HCT116 (cell line): ENCODE measurements at regions not wholly inside any gene's neighbourhood (a gene's known extent, or its start where the extent isn't known, plus 50 kb on each side); places are given as distances from the start of the nearest gene placed in this dataset.

Experiments used
- ATAC-seq: fragments of 200-7000 bp; cut with Tn5 transposase; 2 replicates; pipeline ENCODE4 v1.9.1; 2020; ENCODE audit warnings: mild to moderate bottlenecking, moderate library complexity
- BruUV-seq: library from RNA; stranded (reverse); fragments of 400-500 nt; replicated peaks from 2 replicates; lab custom pipeline; 2021; lab: Mats Ljungman, UMichigan
- CTCF ChIA-PET: fragments of 300-600 bp; sonication (Branson Sonifier 250); formaldehyde crosslinking; loops from one replicate; lab custom pipeline; 2021; ENCODE audit warnings: antibody characterized with exemption; lab: Charles Lee
- POLR2A ChIA-PET: fragments of 300-600, 350-600 bp; sonication (Branson Sonifier 250); formaldehyde crosslinking; loops from one replicate; lab custom pipeline; 2021; ENCODE audit warnings: antibody characterized with exemption; lab: Charles Lee
- RAD21 ChIA-PET, 2 experiments: fragments of 300-600 bp; sonication (Branson Sonifier 250); formaldehyde crosslinking; loops; one replicate each; lab custom pipeline; 2023; ENCODE audit warnings: low total read pairs in 2 of 2; ENCODE audit not compliant: uncharacterized antibody in 2 of 2, unreplicated experiment in 2 of 2, low non-redundant PET in 1 of 2; lab: Charles Lee
- DNase-seq: peaks from one replicate; pipeline ENCODE4 v3.0.0-alpha.2; 2010; ENCODE audit warnings: low read depth, low spot score
- H2AFZ ChIP-seq: fragments of 200-600 bp; shearing (Covaris generic), sonication (generic); 2 replicates; pipeline ENCODE4 v1.6.1; 2017; ENCODE audit warnings: low read depth, mixed run types, mixed read lengths, antibody characterized with exemption, low read length; ENCODE audit not compliant: poor library complexity, severe bottlenecking
- H3K27ac ChIP-seq: 2 replicates; pipeline ENCODE4 v1.5.1; 2012; ENCODE audit warnings: low read depth, low read length
- H3K27me3 ChIP-seq: fragments of 200-600 bp; sonication (generic); 2 replicates; pipeline ENCODE4 v1.6.1; 2016; ENCODE audit warnings: mixed run types, low read length, mixed read lengths; ENCODE audit not compliant: insufficient read depth
- H3K36me3 ChIP-seq, 2 experiments: fragments of 200-500 bp in 1 of 2; fragments of 200-600 bp in 1 of 2; sonication (Bioruptor generic) in 1 of 2; sonication (generic) in 1 of 2; 2 replicates each; pipeline versions ENCODE4 v1.5.1 to v1.6.1; 2014 to 2016; ENCODE audit warnings: low read length in 2 of 2, inconsistent platforms in 1 of 2, mixed read lengths in 1 of 2, mixed run types in 1 of 2; ENCODE audit not compliant: insufficient read depth in 2 of 2, control insufficient read depth in 1 of 2
- H3K4me1 ChIP-seq, 2 experiments: fragments of 200-600 bp in 1 of 2; sonication (generic) in 1 of 2; 2 replicates each; pipeline versions ENCODE4 v1.5.1 to v1.6.1; 2012 to 2017; ENCODE audit warnings: low read length in 2 of 2, inconsistent platforms in 1 of 2, mild to moderate bottlenecking in 1 of 2, mixed read lengths in 1 of 2, mixed run types in 1 of 2, moderate library complexity in 1 of 2; ENCODE audit not compliant: insufficient read depth in 2 of 2, control insufficient read depth in 1 of 2
- H3K4me2 ChIP-seq: fragments of 200-600 bp; sonication (generic); 2 replicates; pipeline ENCODE4 v1.6.1; 2017; ENCODE audit warnings: mixed run types, low read length, mixed read lengths
- H3K4me3 ChIP-seq, 2 experiments: fragments of 200-600 bp in 1 of 2; sonication (generic) in 1 of 2; replicated peaks in 1 of 2; 2 replicates each; pipeline ENCODE4 v1.5.1; 2011 to 2016; ENCODE audit warnings: low read length in 2 of 2, control low read depth in 1 of 2, low read depth in 1 of 2, mild to moderate bottlenecking in 1 of 2, mixed read lengths in 1 of 2, mixed run types in 1 of 2
- H3K79me2 ChIP-seq: fragments of 200-600 bp; sonication (generic); 2 replicates; pipeline ENCODE4 v1.6.1; 2017; ENCODE audit warnings: mild to moderate bottlenecking, mixed run types, low read length, moderate library complexity, mixed read lengths; ENCODE audit not compliant: insufficient read depth
- H3K9ac ChIP-seq: fragments of 200-600 bp; sonication (generic); 2 replicates; pipeline ENCODE4 v1.6.1; 2016; ENCODE audit warnings: low read length, mixed read lengths
- H3K9me2 ChIP-seq: fragments of 200-600 bp; sonication (generic), shearing (Covaris generic); 2 replicates; pipeline ENCODE4 v1.6.1; 2017; ENCODE audit warnings: mixed run types, mild to moderate bottlenecking, moderate library complexity; ENCODE audit not compliant: insufficient read depth
- H3K9me3 ChIP-seq, 2 experiments: fragments of 200-500 bp in 1 of 2; fragments of 200-600 bp in 1 of 2; sonication (Bioruptor generic) in 1 of 2; sonication (generic) in 1 of 2; 2 replicates each; pipeline ENCODE4 v1.6.1; 2014 to 2017; ENCODE audit warnings: low read length in 2 of 2, mixed read lengths in 2 of 2, inconsistent platforms in 1 of 2, low read depth in 1 of 2, mild to moderate bottlenecking in 1 of 2, mixed run types in 1 of 2, moderate library complexity in 1 of 2; ENCODE audit not compliant: control insufficient read depth in 1 of 2, insufficient read depth in 1 of 2
- H4K20me1 ChIP-seq: fragments of 200-600 bp; sonication (generic), shearing (Covaris generic); 2 replicates; pipeline ENCODE4 v1.6.1; 2017; ENCODE audit warnings: mixed run types, mild to moderate bottlenecking, moderate library complexity; ENCODE audit not compliant: insufficient read depth
- ATF3 ChIP-seq: IDR thresholded peaks from 2 replicates; pipeline ENCODE4 v1.6.1; 2012
- CEBPB ChIP-seq: IDR thresholded peaks from 2 replicates; pipeline ENCODE4 v1.6.1; 2012; ENCODE audit warnings: low read depth
- EGR1 ChIP-seq: IDR thresholded peaks from 2 replicates; pipeline ENCODE4 v1.6.1; 2012; ENCODE audit warnings: low read depth
- ELF1 ChIP-seq: IDR thresholded peaks from 2 replicates; pipeline ENCODE4 v1.6.1; 2012; ENCODE audit warnings: low read depth, borderline replicate concordance
- EZH2 ChIP-seq: fragments of 200-600 bp; sonication (generic); IDR thresholded peaks from 2 replicates; pipeline ENCODE4 v1.6.1; 2017; ENCODE audit warnings: antibody characterized with exemption, mixed run types
- EZH2phosphoT487 ChIP-seq: fragments of 200-600 bp; IDR thresholded peaks from 2 replicates; pipeline ENCODE4 v1.6.1; 2018; ENCODE audit warnings: antibody characterized with exemption, borderline replicate concordance
- FOSL1 ChIP-seq: IDR thresholded peaks from 2 replicates; pipeline ENCODE4 v1.6.1; 2012; ENCODE audit warnings: low read depth
- JUND ChIP-seq: IDR thresholded peaks from 2 replicates; pipeline ENCODE4 v1.6.1; 2012
- POLR2A ChIP-seq: IDR thresholded peaks from 2 replicates; pipeline ENCODE4 v1.7.0; 2011; ENCODE audit warnings: borderline replicate concordance; ENCODE audit not compliant: insufficient read depth, insufficient read length; ENCODE audit errors: extremely low read depth
- POLR2AphosphoS5 ChIP-seq: IDR thresholded peaks from 2 replicates; pipeline ENCODE4 v1.6.1; 2011; ENCODE audit warnings: mild to moderate bottlenecking, low read depth, low read length, moderate library complexity
- RAD21 ChIP-seq: IDR thresholded peaks from 2 replicates; pipeline ENCODE4 v1.6.1; 2012; ENCODE audit warnings: low read depth, mild to moderate bottlenecking
- REST ChIP-seq: IDR thresholded peaks from 2 replicates; pipeline ENCODE4 v1.6.1; 2012; ENCODE audit warnings: low read depth
- SP1 ChIP-seq: IDR thresholded peaks from 2 replicates; pipeline ENCODE4 v1.6.1; 2012; ENCODE audit warnings: low read depth
- SRF ChIP-seq: IDR thresholded peaks from 2 replicates; pipeline ENCODE4 v1.6.1; 2012; ENCODE audit warnings: low read depth
- YY1 ChIP-seq: IDR thresholded peaks from 2 replicates; pipeline ENCODE4 v1.6.1; 2011; ENCODE audit warnings: low read length, low read depth, moderate library complexity, mild to moderate bottlenecking; ENCODE audit not compliant: insufficient replicate concordance; ENCODE audit errors: extremely low read depth
- intact Hi-C: fragments of 100-400 bp; cut with micrococcal nuclease; formaldehyde crosslinking; loops from 2 replicates; pipeline ENCODE4 v1.10.0; 2022

DNA sequence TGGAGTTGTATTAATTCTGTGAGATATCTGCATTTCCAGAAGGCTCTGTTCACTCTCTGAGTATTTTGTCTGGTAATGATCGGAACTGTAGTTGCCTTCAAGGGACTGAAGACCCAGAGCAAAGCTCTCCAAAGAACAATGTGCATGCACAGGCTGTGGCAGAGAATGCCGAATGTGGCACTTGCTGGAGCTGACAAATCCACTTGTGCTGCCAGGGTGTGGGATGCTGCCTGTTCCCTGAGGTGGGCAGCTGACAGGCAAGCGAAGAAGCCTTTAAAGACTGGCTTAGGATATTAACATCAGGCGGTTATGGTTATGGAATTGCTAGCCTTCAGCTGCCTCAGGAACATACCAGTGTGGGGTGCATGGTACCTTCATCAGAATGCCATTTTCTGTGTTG is 419.9 kb upstream of the ATP2B1 start:
- Histone ChIP-seq H3K4me2 (no peak overlapping the region), H3K4me3 (no peak overlapping the region), H3K4me1 (no peaks in the 10 kb centered on the region), H4K20me1 (no peaks in the 10 kb centered on the region), H3K36me3 (no peaks in the 10 kb centered on the region), H3K9ac (no peak overlapping the region), H2AFZ (no peak overlapping the region), H3K9me2 (no peaks in the 10 kb centered on the region), H3K9me3 (no peaks in the 10 kb centered on the region), H3K27me3 (no peaks in the 10 kb centered on the region), H3K27ac (no peak overlapping the region), H3K79me2 (no peaks in the 10 kb centered on the region)
- no peak for TF ChIP-seq POLR2A
- TF ChIP-seq EZH2phosphoT487, result no peak
- TF ChIP-seq EGR1, result no peak
- TF ChIP-seq POLR2AphosphoS5, result no peak
- RAD21 ChIA-PET, result no interaction called here
- intact Hi-C loops, result no loop called here
- DNase-seq, result no peak
- CTCF ChIA-PET, result interaction anchor here (1.6 kb wide), 1 partner anchor 26 kb away, joined by 4 read pairs; no protein-coding TSS in a partner anchor
- no peak for ATAC-seq
- POLR2A ChIA-PET, result no interaction called here
- BruUV-seq, result no TSS peak

- Histone ChIP-seq H3K4me2 (no peak overlapping the region), H3K27ac (no peak overlapping the region), H3K4me3 (no peak overlapping the region), H2AFZ (no peak overlapping the region)
- RAD21 ChIA-PET, result no interaction called here
- ATAC-seq, result no peak
- POLR2A ChIA-PET, result no interaction called here
- TF ChIP-seq JUND (no peak), POLR2A (no peak), REST (no peak), ATF3 (no peak), YY1 (no peak), CEBPB (no peak), RAD21 (no peak), SP1 (no peak), EZH2 (no peak), FOSL1 (no peak), EGR1 (no peak), SRF (no peak), ELF1 (no peak)
- TF ChIP-seq, all 23 proteins: peak for 0
- no peaks in the 10 kb centered on the region for H3K79me2 ChIP-seq
- BruUV-seq, result no TSS peak
- no peaks in the 10 kb centered on the region for H3K27me3 ChIP-seq
- intact Hi-C loops, result no loop called here
- DNase-seq, result no peak
- no peaks in the 10 kb centered on the region for H3K9me2 ChIP-seq
- no peaks in the 10 kb centered on the region for H4K20me1 ChIP-seq
- no peaks in the 10 kb centered on the region for H3K4me1 ChIP-seq
- H3K36me3 ChIP-seq, result no peaks in the 10 kb centered on the region
- H3K9me3 ChIP-seq, result no peaks in the 10 kb centered on the region
- no peak overlapping the region for H3K9ac ChIP-seq
- CTCF ChIA-PET, result no interaction called here
These were observed 417.5 kb upstream of the ATP2B1 start for GRCh38 chr12:90126125-90126524.
